Activated CD8-positive, alpha-beta T cell treated with anti-CD3 and anti-CD28 coated beads for 36 hours (primary cell): ENCODE measurements at regions not wholly inside any gene's neighbourhood (a gene's known extent, or its start where the extent isn't known, plus 50 kb on each side); places are given as distances from the start of the nearest gene placed in this dataset.
A peak's percentile ranks its signal among the peaks of the same experiment; 100 is the strongest.

Source experiments
- ATAC-seq: fragments of 200-7000 bp; cut with Tn5 transposase; one replicate; pipeline ENCODE4 v1.10.0; 2021; ENCODE audit warnings: mild to moderate bottlenecking, moderate library complexity
- CTCF ChIA-PET: fragments of 350-600 bp; sonication (Branson Sonifier 250); formaldehyde crosslinking; loops from one replicate; lab custom pipeline; 2021; ENCODE audit warnings: antibody characterized with exemption; lab: Charles Lee
- POLR2A ChIA-PET: fragments of 350-600 bp; sonication (Branson Sonifier 250); formaldehyde crosslinking; loops from one replicate; lab custom pipeline; 2021; ENCODE audit warnings: antibody characterized with exemption; lab: Charles Lee
- DNase-seq: peaks from one replicate; pipeline ENCODE4 v3.0.0-alpha.2; 2020
- H3K27ac Mint-ChIP-seq: one replicate; pipeline ENCODE4 v1.8.0; 2021; ENCODE audit warnings: mild to moderate bottlenecking, mixed read lengths
- H3K27me3 Mint-ChIP-seq: one replicate; pipeline ENCODE4 v1.8.0; 2021; ENCODE audit warnings: mixed read lengths
- H3K36me3 Mint-ChIP-seq: one replicate; pipeline ENCODE4 v1.8.0; 2021; ENCODE audit warnings: low read depth, mixed read lengths
- H3K4me1 Mint-ChIP-seq: one replicate; pipeline ENCODE4 v1.8.0; 2021; ENCODE audit warnings: low read depth, mixed read lengths
- H3K4me3 Mint-ChIP-seq: one replicate; pipeline ENCODE4 v1.8.0; 2021; ENCODE audit warnings: mild to moderate bottlenecking, moderate library complexity, mixed read lengths
- H3K9me3 Mint-ChIP-seq: one replicate; pipeline ENCODE4 v1.8.0; 2021; ENCODE audit warnings: mixed read lengths
- intact Hi-C: fragments of 100-400 bp; cut with micrococcal nuclease; formaldehyde crosslinking; loops from one replicate; pipeline ENCODE4 v1.10.0; 2022
- TF ChIP-seq, protein P1 (sequence below): fragments of 200-600 bp; IDR thresholded peaks from one replicate; pipeline ENCODE4 v1.8.0; 2022; ENCODE audit warnings: antibody characterized with exemption, mild to moderate bottlenecking

DNA sequence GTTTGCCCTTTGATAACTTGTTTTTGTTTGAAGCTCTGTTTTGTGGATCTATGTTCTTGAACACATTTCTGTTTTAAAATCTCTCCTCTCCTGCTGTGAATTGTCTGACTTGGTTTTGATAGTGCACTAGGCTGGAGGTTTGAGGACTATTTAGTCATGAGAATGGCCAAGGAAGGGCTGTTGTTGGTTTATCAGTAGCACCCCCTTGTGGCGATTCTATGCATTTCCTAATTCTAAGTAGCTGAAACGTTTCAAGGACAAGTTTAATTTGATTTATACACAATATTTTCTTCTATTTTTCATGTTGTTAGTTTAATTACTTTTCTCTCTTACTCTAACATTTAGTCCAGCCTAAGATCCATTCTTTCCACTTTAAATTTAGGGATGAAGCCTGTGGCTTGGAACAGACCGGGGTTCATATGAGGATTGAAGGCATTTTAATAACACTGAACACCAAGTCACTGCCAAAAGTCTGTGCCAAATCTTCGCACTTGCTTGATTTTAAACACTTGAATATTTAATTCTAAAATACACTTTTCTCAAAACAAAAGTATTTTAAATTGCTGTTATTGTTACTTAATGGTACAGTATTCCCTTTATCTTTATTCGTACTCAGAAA is 166.0 kb downstream of the SOCS6 start:
- CTCF ChIA-PET: interaction anchor here (0.7 to 3.3 kb wide), 22 partner anchors 8 to 828 kb away, joined by 3 to 38 read pairs (median 4); no protein-coding TSS in a partner anchor
- Mint-ChIP-seq H3K4me3 (no peak overlapping the region), H3K4me1 (no peaks in the 10 kb centered on the region), H3K36me3 (no peaks in the 10 kb centered on the region), H3K9me3 (no peaks in the 10 kb centered on the region), H3K27me3 (peaks cover 1% of the 10 kb centered on the region), H3K27ac (no peak overlapping the region)
- ATAC-seq (peak; percentile 64), DNase-seq (peak; percentile 39)
- POLR2A ChIA-PET: no interaction called here
- TF ChIP-seq, protein P1, sequence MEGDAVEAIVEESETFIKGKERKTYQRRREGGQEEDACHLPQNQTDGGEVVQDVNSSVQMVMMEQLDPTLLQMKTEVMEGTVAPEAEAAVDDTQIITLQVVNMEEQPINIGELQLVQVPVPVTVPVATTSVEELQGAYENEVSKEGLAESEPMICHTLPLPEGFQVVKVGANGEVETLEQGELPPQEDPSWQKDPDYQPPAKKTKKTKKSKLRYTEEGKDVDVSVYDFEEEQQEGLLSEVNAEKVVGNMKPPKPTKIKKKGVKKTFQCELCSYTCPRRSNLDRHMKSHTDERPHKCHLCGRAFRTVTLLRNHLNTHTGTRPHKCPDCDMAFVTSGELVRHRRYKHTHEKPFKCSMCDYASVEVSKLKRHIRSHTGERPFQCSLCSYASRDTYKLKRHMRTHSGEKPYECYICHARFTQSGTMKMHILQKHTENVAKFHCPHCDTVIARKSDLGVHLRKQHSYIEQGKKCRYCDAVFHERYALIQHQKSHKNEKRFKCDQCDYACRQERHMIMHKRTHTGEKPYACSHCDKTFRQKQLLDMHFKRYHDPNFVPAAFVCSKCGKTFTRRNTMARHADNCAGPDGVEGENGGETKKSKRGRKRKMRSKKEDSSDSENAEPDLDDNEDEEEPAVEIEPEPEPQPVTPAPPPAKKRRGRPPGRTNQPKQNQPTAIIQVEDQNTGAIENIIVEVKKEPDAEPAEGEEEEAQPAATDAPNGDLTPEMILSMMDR: peak; percentile 81
- intact Hi-C loops: loop anchor here (5.0 kb wide), 1 partner anchor 263 kb away; no protein-coding TSS in a partner anchor

DNA sequence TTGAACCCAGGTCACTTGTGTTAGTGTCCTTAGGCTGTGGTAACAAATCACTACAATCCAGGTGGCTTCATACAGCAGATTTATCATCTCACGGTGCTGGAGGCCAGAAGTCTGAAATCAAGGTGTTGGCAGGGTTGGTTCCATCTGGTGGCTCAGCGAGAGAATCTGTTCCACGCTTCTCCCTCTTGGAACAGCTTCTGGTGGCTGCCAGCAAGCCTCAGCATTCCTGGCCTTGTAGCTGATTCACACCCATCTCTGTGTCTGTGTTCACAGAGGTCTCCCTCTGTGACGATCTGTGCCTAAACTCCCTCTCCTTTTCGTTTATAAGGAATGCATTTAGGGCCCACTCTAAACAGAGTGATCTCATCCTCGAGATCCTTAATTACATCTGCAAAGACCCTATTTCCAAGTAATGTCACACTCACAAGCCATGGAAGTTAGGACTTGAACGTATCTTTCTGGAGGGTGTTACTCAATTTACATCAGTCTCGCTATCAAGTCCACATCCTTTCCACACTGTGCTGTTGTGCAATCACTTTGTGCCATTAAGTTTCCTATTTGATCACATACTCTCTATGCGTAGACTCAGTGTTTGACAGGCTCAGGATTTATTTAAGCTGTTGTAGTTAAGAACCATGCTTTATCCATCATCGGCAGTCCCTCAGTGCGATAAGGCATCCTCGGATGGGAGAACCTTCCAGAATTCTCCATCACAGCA is 164.4 kb downstream of the SOCS6 start:
- POLR2A ChIA-PET: no interaction called here
- H3K27ac Mint-ChIP-seq: no peak overlapping the region
- DNase-seq: no peak

DNA sequence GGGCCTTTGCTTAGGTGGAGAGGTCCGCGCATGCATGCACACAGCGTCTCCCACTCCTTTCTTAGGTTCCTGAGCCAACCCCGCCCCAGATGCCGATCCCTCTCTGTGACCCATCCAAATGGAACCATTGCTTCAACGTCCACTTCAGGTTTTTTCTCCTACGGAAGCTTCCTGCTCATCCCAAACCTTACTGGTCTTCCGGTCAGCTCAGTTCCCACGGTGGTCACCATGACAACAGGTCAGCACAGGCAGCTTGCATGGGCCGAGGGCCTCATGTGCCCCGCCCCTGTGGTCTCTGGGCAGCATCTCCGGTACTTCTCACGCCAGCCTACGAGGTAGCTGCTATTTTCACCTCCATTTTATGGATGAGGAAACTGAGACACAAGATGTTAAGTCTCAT is 163.7 kb downstream of the SOCS6 start:
- Mint-ChIP-seq H3K27me3 (peaks cover 1% of the 10 kb centered on the region), H3K4me1 (no peaks in the 10 kb centered on the region), H3K9me3 (no peaks in the 10 kb centered on the region), H3K4me3 (no peak overlapping the region), H3K36me3 (no peaks in the 10 kb centered on the region), H3K27ac (no peak overlapping the region)
- intact Hi-C loops: loop anchor here (5.0 kb wide), 1 partner anchor 260 kb away; no protein-coding TSS in a partner anchor
- POLR2A ChIA-PET: no interaction called here
- DNase-seq (no peak), ATAC-seq (no peak)
- CTCF ChIA-PET: interaction anchor here (2.3 kb wide), 1 partner anchor 18 kb away, joined by 7 read pairs; no protein-coding TSS in a partner anchor
- TF ChIP-seq, protein P1: no peak

More for the DNA sequence above, 164.4 kb downstream of the SOCS6 start:
- Mint-ChIP-seq H3K9me3 (no peaks in the 10 kb centered on the region), H3K27me3 (peaks cover 1% of the 10 kb centered on the region), H3K4me3 (no peak overlapping the region), H3K36me3 (no peaks in the 10 kb centered on the region), H3K4me1 (no peaks in the 10 kb centered on the region)
- CTCF ChIA-PET: interaction anchor here (1.0 to 3.3 kb wide), 5 partner anchors 14 to 333 kb away, joined by 3 to 38 read pairs (median 8); no protein-coding TSS in a partner anchor
- ATAC-seq: no peak
- intact Hi-C loops: loop anchor here (5.0 kb wide), 1 partner anchor 261 kb away; no protein-coding TSS in a partner anchor
- TF ChIP-seq, protein P1: no peak

DNA sequence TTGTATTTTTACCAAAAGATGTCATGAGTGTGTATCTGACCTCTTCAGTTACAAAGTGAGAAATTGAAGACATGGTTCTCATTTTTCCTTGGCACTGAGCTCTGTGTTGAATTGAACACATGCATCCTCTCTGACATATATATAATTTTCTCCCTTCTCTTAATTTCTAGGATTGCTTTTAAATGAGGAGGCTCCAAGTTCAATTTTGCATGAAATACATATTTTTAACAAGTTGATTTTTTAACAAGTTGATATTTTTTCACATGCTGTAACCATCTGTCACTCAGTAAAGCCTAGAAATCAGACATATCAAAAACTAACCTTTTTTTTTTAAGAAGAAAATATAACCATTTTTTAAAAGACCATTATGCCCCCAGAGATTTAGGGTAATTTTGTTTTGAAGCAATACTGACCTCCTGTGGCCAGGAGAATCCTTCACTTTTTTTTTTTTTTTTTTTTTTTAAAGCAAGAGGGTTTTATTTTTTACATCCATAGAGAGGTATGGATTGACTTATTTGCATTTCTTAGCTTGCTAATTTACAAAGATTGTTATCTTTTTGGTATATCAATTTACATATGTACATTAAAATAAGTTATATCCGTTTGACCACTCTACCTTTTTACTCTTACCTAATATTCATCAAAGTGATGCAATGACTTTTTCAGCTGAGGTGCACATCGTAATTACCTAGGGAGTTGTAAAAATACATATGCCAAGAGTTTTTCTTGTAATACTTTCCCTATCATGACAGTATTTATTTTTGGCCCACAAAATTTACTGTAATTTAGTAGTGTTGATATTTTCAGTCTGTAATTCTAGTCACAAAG is 161.8 kb downstream of the SOCS6 start:
- Mint-ChIP-seq H3K27me3 (peaks cover 4% of the 10 kb centered on the region), H3K27ac (no peak overlapping the region), H3K9me3 (no peaks in the 10 kb centered on the region), H3K4me3 (no peak overlapping the region), H3K4me1 (no peaks in the 10 kb centered on the region), H3K36me3 (no peaks in the 10 kb centered on the region)
- intact Hi-C loops: loop anchor here (5.0 kb wide), 1 partner anchor 258 kb away; no protein-coding TSS in a partner anchor
- ATAC-seq (no peak), DNase-seq (no peak)
- CTCF ChIA-PET: interaction anchor here (0.7 to 3.0 kb wide), 5 partner anchors 9 to 255 kb away, joined by 3 to 8 read pairs (median 3); no protein-coding TSS in a partner anchor
- POLR2A ChIA-PET: no interaction called here
- TF ChIP-seq, protein P1: peak; percentile 48
